Mesothelial cell of epicardium (in vitro differentiated cells): ENCODE measurements at regions not wholly inside any gene's neighbourhood (a gene's known extent, or its start where the extent isn't known, plus 50 kb on each side); places are given as distances from the start of the nearest gene placed in this dataset.
"Not testable (repeated sequence)": the region's sequence is repeated elsewhere in the genome, so short reads cannot be mapped to it uniquely, and the experiment has no call there.

Source experiments
- DNase-seq, 2 experiments: peaks; one replicate each; pipeline ENCODE4 v3.0.0; 2021; ENCODE audit warnings: low spot score in 2 of 2; ENCODE audit not compliant: unreplicated experiment in 2 of 2
- H3K27ac Mint-ChIP-seq: 2 replicates; pipeline ENCODE4 v1.8.0; 2021; ENCODE audit warnings: mixed read lengths
- H3K27me3 Mint-ChIP-seq: 2 replicates; pipeline ENCODE4 v1.8.0; 2021; ENCODE audit warnings: low read depth, mixed read lengths
- H3K36me3 Mint-ChIP-seq: 2 replicates; pipeline ENCODE4 v1.8.0; 2021; ENCODE audit warnings: mixed read lengths
- H3K4me1 Mint-ChIP-seq: 2 replicates; pipeline ENCODE4 v1.8.0; 2021; ENCODE audit warnings: mixed read lengths
- H3K4me3 Mint-ChIP-seq: 2 replicates; pipeline ENCODE4 v1.8.0; 2021; ENCODE audit warnings: mild to moderate bottlenecking, moderate library complexity, mixed read lengths
- H3K9me3 Mint-ChIP-seq: 2 replicates; pipeline ENCODE4 v1.8.0; 2021; ENCODE audit warnings: mixed read lengths
- CTCF ChIP-seq: fragments of 200-600 bp; sonication (generic); IDR thresholded peaks from one replicate; pipeline ENCODE4 v1.5.0; 2021; ENCODE audit warnings: antibody characterized with exemption; ENCODE audit not compliant: unreplicated experiment

- Mint-ChIP-seq H3K36me3 (no peaks in the 10 kb centered on the region), H3K27me3 (peaks cover 2% of the 10 kb centered on the region), H3K27ac (no peak overlapping the region), H3K9me3 (peaks cover 8% of the 10 kb centered on the region), H3K4me3 (no peak overlapping the region), H3K4me1 (peaks cover 6% of the 10 kb centered on the region)
- no peak for DNase-seq
- TF ChIP-seq CTCF: no peak
Observed at GRCh38 chr7:94149789-94150545, 145.8 kb upstream of the BET1 start.

- H3K9me3 Mint-ChIP-seq: peaks cover 8% of the 10 kb centered on the region
- H3K36me3 Mint-ChIP-seq: no peaks in the 10 kb centered on the region
- no peak for TF ChIP-seq CTCF
- no peak for DNase-seq
- no peak overlapping the region for H3K4me3 Mint-ChIP-seq
- peaks cover 5% of the 10 kb centered on the region for H3K4me1 Mint-ChIP-seq
- H3K27me3 Mint-ChIP-seq: peaks cover 2% of the 10 kb centered on the region
- no peak overlapping the region for H3K27ac Mint-ChIP-seq
Observed at GRCh38 chr7:94154182-94154581, 150.0 kb upstream of the BET1 start.

GRCh38 chr7:94154858-94155257 is 150.7 kb upstream of the BET1 start:
- DNase-seq: no peak
- Mint-ChIP-seq H3K9me3 (peaks cover 3% of the 10 kb centered on the region), H3K27ac (peak overlapping the region; percentile 4), H3K4me3 (no peak overlapping the region), H3K36me3 (no peaks in the 10 kb centered on the region), H3K27me3 (peaks cover 2% of the 10 kb centered on the region), H3K4me1 (peaks cover 5% of the 10 kb centered on the region)
- TF ChIP-seq CTCF: no peak

GRCh38 chr7:94157659-94158306 is 153.6 kb upstream of the BET1 start:
- not testable (repeated sequence) for DNase-seq, H3K27ac Mint-ChIP-seq, H3K36me3 Mint-ChIP-seq, H3K27me3 Mint-ChIP-seq, H3K9me3 Mint-ChIP-seq, H3K4me1 Mint-ChIP-seq, H3K4me3 Mint-ChIP-seq

GRCh38 chr7:94160719-94161435 is 156.7 kb upstream of the BET1 start:
- H3K27ac Mint-ChIP-seq: no peak overlapping the region

More at GRCh38 chr7:94160719-94161435, 156.7 kb upstream of the BET1 start:
- DNase-seq: no peak
- Mint-ChIP-seq H3K9me3 (peaks cover 7% of the 10 kb centered on the region), H3K27me3 (no peaks in the 10 kb centered on the region), H3K36me3 (no peaks in the 10 kb centered on the region), H3K4me1 (no peaks in the 10 kb centered on the region), H3K4me3 (no peak overlapping the region)
- TF ChIP-seq CTCF: no peak
